ENCODE measurements at regions not wholly inside any gene's neighbourhood (a gene's known extent, or its start where the extent isn't known, plus 50 kb on each side); places are given as distances from the start of the nearest gene placed in this dataset.

DNA sequence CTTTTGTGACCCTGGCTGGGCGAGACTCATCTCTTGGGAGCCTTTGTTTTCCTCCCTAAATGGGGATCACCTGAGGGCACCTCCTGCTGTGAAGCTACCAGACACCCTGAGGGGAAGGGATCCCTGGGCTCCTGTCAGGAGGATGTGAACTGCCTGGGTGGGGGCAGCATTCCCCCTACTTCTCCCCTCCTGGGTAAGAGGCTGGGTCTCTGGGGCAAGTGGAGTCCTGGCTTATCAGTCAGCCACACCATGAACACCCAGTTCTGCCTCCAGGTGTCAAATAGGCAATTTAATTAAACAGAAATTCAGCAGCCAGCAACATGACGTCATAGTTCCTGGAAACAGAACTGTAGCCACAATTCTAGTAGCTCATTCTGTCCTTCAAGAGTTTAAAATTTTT, 97.7 kb upstream of the RET start:
- Histone ChIP-seq H3K4me3 (no peak overlapping the region), H3K4me1 (no peaks in the 10 kb centered on the region), H3K9ac (no peak overlapping the region), H3K79me2 (ENCODE audit: low read depth) (no peaks in the 10 kb centered on the region), H3F3A (ENCODE audit: low read depth) (no peaks in the 10 kb centered on the region), H3K4me2 (no peak overlapping the region), H3K36me3 (no peaks in the 10 kb centered on the region), H3K27ac (no peak overlapping the region), H3K9me3 (ENCODE audit: low read depth) (no peaks in the 10 kb centered on the region), H3K27me3 (no peaks in the 10 kb centered on the region), H4K20me1 (ENCODE audit: low read depth) (no peaks in the 10 kb centered on the region), H2AFZ (replicated peaks) (no peak overlapping the region)
- H3K36me3 Mint-ChIP-seq = no peaks in the 10 kb centered on the region
- TF ChIP-seq EZH2phosphoT487 (IDR thresholded peaks at IDR 0.05) = no peak
- TF ChIP-seq, protein P1, sequence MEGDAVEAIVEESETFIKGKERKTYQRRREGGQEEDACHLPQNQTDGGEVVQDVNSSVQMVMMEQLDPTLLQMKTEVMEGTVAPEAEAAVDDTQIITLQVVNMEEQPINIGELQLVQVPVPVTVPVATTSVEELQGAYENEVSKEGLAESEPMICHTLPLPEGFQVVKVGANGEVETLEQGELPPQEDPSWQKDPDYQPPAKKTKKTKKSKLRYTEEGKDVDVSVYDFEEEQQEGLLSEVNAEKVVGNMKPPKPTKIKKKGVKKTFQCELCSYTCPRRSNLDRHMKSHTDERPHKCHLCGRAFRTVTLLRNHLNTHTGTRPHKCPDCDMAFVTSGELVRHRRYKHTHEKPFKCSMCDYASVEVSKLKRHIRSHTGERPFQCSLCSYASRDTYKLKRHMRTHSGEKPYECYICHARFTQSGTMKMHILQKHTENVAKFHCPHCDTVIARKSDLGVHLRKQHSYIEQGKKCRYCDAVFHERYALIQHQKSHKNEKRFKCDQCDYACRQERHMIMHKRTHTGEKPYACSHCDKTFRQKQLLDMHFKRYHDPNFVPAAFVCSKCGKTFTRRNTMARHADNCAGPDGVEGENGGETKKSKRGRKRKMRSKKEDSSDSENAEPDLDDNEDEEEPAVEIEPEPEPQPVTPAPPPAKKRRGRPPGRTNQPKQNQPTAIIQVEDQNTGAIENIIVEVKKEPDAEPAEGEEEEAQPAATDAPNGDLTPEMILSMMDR (IDR thresholded peaks at IDR 0.05) = no peak
- TF ChIP-seq EZH2 (IDR thresholded peaks at IDR 0.05) = no peak
- peaks cover 8% of the 10 kb centered on the region for H3K27me3 Mint-ChIP-seq (ENCODE audit: insufficient read depth, low read depth)
- no peaks in the 10 kb centered on the region for H3K9me3 Mint-ChIP-seq
- no peak for DNase-seq (ENCODE audit: low spot score)
- H3K4me1 Mint-ChIP-seq = peaks cover 8% of the 10 kb centered on the region
- no peak overlapping the region for H3K4me3 Mint-ChIP-seq
- no peak overlapping the region for H3K27ac Mint-ChIP-seq

DNA sequence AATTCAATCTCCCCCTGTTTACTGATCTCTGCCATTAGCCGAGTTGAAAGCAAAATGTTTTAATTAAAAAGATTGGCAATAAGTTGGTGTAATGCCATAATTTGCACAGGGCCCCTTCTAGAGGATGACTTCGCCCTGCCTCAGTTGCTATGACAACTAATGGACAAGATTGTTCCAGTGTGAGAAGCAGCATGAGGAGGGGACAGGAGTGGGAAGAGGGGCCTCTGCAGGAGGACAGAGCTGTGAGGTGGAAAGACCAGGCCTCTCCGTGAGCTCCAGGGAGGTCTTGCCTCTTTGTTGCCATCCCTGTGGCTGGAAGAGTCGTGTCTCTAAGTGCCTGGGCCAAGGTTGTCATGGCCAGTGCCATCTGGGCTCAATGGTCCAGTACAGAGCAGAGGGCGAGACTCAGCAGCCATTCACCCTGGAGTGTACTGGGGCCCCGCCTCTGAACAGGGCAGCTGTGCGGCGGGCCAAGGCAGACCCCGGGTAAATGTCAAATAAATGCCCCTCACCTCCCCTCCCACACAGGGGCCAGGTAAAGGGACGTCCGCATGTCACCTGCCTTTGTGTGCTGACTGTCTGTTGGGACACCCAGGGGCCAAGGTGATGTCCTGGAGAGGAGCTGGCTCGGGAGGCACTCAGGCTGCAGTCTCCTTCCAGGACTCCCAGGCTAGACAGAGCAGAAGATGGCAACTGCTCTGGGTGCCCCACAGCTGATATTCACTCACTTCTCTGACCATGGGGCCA, 97.0 kb upstream of the RET start:
- Histone ChIP-seq H3K27ac (no peak overlapping the region), H2AFZ (replicated peaks) (no peak overlapping the region), H3K4me1 (no peaks in the 10 kb centered on the region), H4K20me1 (ENCODE audit: low read depth) (no peaks in the 10 kb centered on the region), H3K9me3 (ENCODE audit: low read depth) (no peaks in the 10 kb centered on the region), H3K36me3 (no peaks in the 10 kb centered on the region), H3K4me2 (no peak overlapping the region), H3K27me3 (no peaks in the 10 kb centered on the region), H3K9ac (no peak overlapping the region), H3K79me2 (ENCODE audit: low read depth) (no peaks in the 10 kb centered on the region), H3K4me3 (no peak overlapping the region), H3F3A (ENCODE audit: low read depth) (no peaks in the 10 kb centered on the region)
- H3K9me3 Mint-ChIP-seq = no peaks in the 10 kb centered on the region
- H3K36me3 Mint-ChIP-seq = no peaks in the 10 kb centered on the region
- H3K27ac Mint-ChIP-seq = peak overlapping the region; percentile 76
- H3K4me3 Mint-ChIP-seq = no peak overlapping the region
- peaks cover 8% of the 10 kb centered on the region for H3K4me1 Mint-ChIP-seq
- TF ChIP-seq EZH2phosphoT487 (IDR thresholded peaks at IDR 0.05) (no peak), EZH2 (IDR thresholded peaks at IDR 0.05) (no peak)
- TF ChIP-seq, protein P1 (IDR thresholded peaks at IDR 0.05) = no peak
- DNase-seq (ENCODE audit: low spot score) = no peak
- H3K27me3 Mint-ChIP-seq (ENCODE audit: insufficient read depth, low read depth) = peaks cover 8% of the 10 kb centered on the region

DNA sequence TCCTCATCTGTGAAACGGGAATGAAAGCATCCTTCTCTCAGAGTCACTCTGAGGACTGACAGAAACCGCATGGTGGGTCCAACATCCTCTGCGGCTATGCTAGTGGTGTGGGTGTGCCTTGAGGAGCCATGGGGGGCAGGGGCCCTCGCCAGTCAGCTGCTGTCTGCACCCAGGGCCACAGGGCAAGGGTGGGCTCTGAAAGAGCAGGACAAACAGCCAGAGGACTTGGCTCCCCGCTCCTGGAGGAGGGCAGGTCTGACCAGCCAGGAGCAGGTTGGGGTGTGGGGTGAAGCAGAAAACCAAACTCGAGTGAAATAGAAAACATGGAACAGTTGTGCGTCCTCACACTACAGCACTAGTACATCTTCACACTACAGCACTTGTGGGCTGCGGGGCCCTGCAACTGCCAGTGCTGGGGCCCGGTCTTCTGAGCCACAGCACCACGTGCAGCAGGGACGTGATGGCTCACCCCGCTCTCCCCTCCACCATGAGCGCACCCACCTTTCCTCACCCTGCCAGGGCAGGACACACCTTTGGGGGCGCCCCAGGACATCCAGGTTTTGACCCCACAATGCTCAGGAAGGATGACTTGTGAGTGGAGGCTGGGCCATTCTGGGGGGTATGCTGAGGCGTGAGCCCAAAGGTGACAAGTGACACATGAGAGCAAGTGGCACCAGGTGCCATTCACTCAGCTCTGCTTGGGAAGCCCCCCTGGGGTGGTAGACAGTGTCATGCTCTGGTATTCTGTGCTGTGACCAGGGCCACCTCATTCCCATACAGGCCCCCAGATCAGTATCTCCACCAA, 96.1 kb upstream of the RET start:
- H3K9ac ChIP-seq = no peak overlapping the region
- H3K9me3 ChIP-seq (ENCODE audit: low read depth) = no peaks in the 10 kb centered on the region
- no peak overlapping the region for H3K4me2 ChIP-seq
- Mint-ChIP-seq H3K27ac (no peak overlapping the region), H3K36me3 (no peaks in the 10 kb centered on the region), H3K27me3 (ENCODE audit: insufficient read depth, low read depth) (peaks cover 7% of the 10 kb centered on the region), H3K4me3 (no peak overlapping the region), H3K9me3 (no peaks in the 10 kb centered on the region), H3K4me1 (peaks cover 8% of the 10 kb centered on the region)
- H3K36me3 ChIP-seq = no peaks in the 10 kb centered on the region
- no peaks in the 10 kb centered on the region for H3K4me1 ChIP-seq
- no peaks in the 10 kb centered on the region for H3K79me2 ChIP-seq (ENCODE audit: low read depth)
- H2AFZ ChIP-seq (replicated peaks) = no peak overlapping the region
- no peak for DNase-seq (ENCODE audit: low spot score)
- no peaks in the 10 kb centered on the region for H3F3A ChIP-seq (ENCODE audit: low read depth)
- H3K27ac ChIP-seq = no peak overlapping the region
- TF ChIP-seq EZH2 (IDR thresholded peaks at IDR 0.05) (no peak), EZH2phosphoT487 (IDR thresholded peaks at IDR 0.05) (no peak)
- TF ChIP-seq, protein P1 (IDR thresholded peaks at IDR 0.05) = no peak
- no peaks in the 10 kb centered on the region for H4K20me1 ChIP-seq (ENCODE audit: low read depth)
- H3K4me3 ChIP-seq = no peak overlapping the region
- H3K27me3 ChIP-seq = no peaks in the 10 kb centered on the region
